SK-N-SH (cell line): ENCODE measurements at regions not wholly inside any gene's neighbourhood (a gene's known extent, or its start where the extent isn't known, plus 50 kb on each side); places are given as distances from the start of the nearest gene placed in this dataset.

Experiments used
- CTCF ChIA-PET: fragments of 300-600, 350-600 bp; formaldehyde crosslinking; extraction: SDS; loops from one replicate; lab custom pipeline; 2021; lab: Yijun Ruan, JAX
- POLR2A ChIA-PET: fragments of 350-600 bp; sonication (Branson Sonifier 250); formaldehyde crosslinking; extraction: SDS; loops from one replicate; lab custom pipeline; 2020; ENCODE audit warnings: antibody characterized with exemption, inconsistent platforms; lab: Yijun Ruan, JAX
- DNase-seq: peaks from one replicate; pipeline ENCODE4 v3.0.0; 2012
- H2AFZ ChIP-seq: fragments of 200-600 bp; sonication (generic); 2 replicates; pipeline ENCODE4 v1.8.1; 2016; ENCODE audit warnings: antibody characterized with exemption, mild to moderate bottlenecking, low read depth
- H3F3A ChIP-seq: fragments of 200-600 bp; sonication (generic); replicated peaks from 2 replicates; pipeline ENCODE3; 2016; ENCODE audit warnings: antibody characterized with exemption, mild to moderate bottlenecking; ENCODE audit not compliant: insufficient read depth
- H3K27ac ChIP-seq, 2 experiments: fragments of 200-500 bp in 1 of 2; fragments of 200-600 bp in 1 of 2; sonication (Bioruptor generic) in 1 of 2; sonication (generic), shearing (Covaris generic) in 1 of 2; 2 replicates each; pipeline versions ENCODE4 v1.5.1 to v1.6.1; 2014 to 2016; ENCODE audit warnings: low read depth in 2 of 2, inconsistent platforms in 1 of 2, low read length in 1 of 2, mild to moderate bottlenecking in 1 of 2, mixed read lengths in 1 of 2
- H3K27me3 ChIP-seq: fragments of 200-600 bp; sonication (generic), shearing (Covaris generic); 2 replicates; pipeline ENCODE4 v1.6.1; 2016; ENCODE audit warnings: mixed run types; ENCODE audit not compliant: insufficient read depth
- H3K36me3 ChIP-seq, 2 experiments: fragments of 200-500 bp in 1 of 2; fragments of 200-600 bp in 1 of 2; sonication (Bioruptor generic) in 1 of 2; sonication (generic) in 1 of 2; replicated peaks in 1 of 2; 2 replicates each; pipeline versions ENCODE3 to v1.5.1; 2014 to 2016; ENCODE audit warnings: low read length in 1 of 2, mild to moderate bottlenecking in 1 of 2; ENCODE audit not compliant: insufficient read depth in 2 of 2, control insufficient read depth in 1 of 2
- H3K4me1 ChIP-seq, 2 experiments: fragments of 200-500 bp in 1 of 2; fragments of 200-600 bp in 1 of 2; sonication (Bioruptor generic) in 1 of 2; sonication (generic), shearing (Covaris generic) in 1 of 2; 2 replicates each; pipeline versions ENCODE4 v1.5.1 to v1.6.1; 2014 to 2016; ENCODE audit warnings: low read depth in 1 of 2, low read length in 1 of 2, mixed run types in 1 of 2; ENCODE audit not compliant: insufficient read depth in 2 of 2, control insufficient read depth in 1 of 2
- H3K4me2 ChIP-seq: fragments of 200-600 bp; sonication (generic), shearing (Covaris generic); 2 replicates; pipeline ENCODE4 v1.6.1; 2017; ENCODE audit warnings: mixed run types
- H3K4me3 ChIP-seq, 2 experiments: fragments of 200-500 bp in 1 of 2; fragments of 200-600 bp in 1 of 2; sonication (Bioruptor generic) in 1 of 2; sonication (generic), shearing (Covaris generic) in 1 of 2; 2 replicates each; pipeline versions ENCODE4 v1.5.1 to v1.8.1; 2014 to 2016; ENCODE audit warnings: low read depth in 2 of 2, inconsistent platforms in 1 of 2, low read length in 1 of 2, mild to moderate bottlenecking in 1 of 2, mixed read lengths in 1 of 2, moderate library complexity in 1 of 2
- H3K79me2 ChIP-seq: fragments of 200-600 bp; sonication (generic); 2 replicates; pipeline ENCODE4 v1.8.1; 2017; ENCODE audit warnings: mild to moderate bottlenecking; ENCODE audit not compliant: insufficient read depth
- H3K9ac ChIP-seq: fragments of 200-600 bp; sonication (generic); 2 replicates; pipeline ENCODE4 v1.6.1; 2017; ENCODE audit warnings: mixed run types
- H3K9me2 ChIP-seq: fragments of 200-600 bp; sonication (generic); 2 replicates; pipeline ENCODE4 v1.6.1; 2017; ENCODE audit warnings: mixed run types
- H3K9me3 ChIP-seq: fragments of 200-600 bp; sonication (generic); 2 replicates; pipeline ENCODE4 v1.6.1; 2017; ENCODE audit warnings: mixed run types, mild to moderate bottlenecking, moderate library complexity
- H4K20me1 ChIP-seq: fragments of 200-600 bp; sonication (generic); 2 replicates; pipeline ENCODE4 v1.6.1; 2017; ENCODE audit warnings: mild to moderate bottlenecking, mixed run types; ENCODE audit not compliant: insufficient read depth
- CHD2 ChIP-seq: fragments of 150-350 bp; IDR thresholded peaks from 2 replicates; pipeline ENCODE4 v1.6.1; 2018; ENCODE audit warnings: low read length; ENCODE audit not compliant: partially characterized antibody
- CTCF ChIP-seq: fragments of 200-600 bp; sonication (generic); IDR thresholded peaks from 2 replicates; pipeline ENCODE4 v1.6.1; 2017; ENCODE audit warnings: antibody characterized with exemption, mild to moderate bottlenecking, moderate library complexity
- FOXJ3 ChIP-seq: sonication (generic); formaldehyde crosslinking; IDR thresholded peaks from 2 replicates; pipeline ENCODE4 v1.5.1; 2020; ENCODE audit warnings: mild to moderate bottlenecking, missing genetic modification reagents
- FOXM1 ChIP-seq: IDR thresholded peaks from 2 replicates; pipeline ENCODE4 v1.4.0; 2012; ENCODE audit warnings: low read depth, mild to moderate bottlenecking
- GATA2 ChIP-seq: sonication (generic); formaldehyde crosslinking; IDR thresholded peaks from 2 replicates; pipeline ENCODE4 v1.5.0; 2020; ENCODE audit warnings: mild to moderate bottlenecking, missing genetic modification reagents
- IRF3 ChIP-seq: fragments of 150-350 bp; IDR thresholded peaks from 2 replicates; pipeline ENCODE4 v1.6.1; 2016; ENCODE audit warnings: mild to moderate bottlenecking, low read depth, low read length
- MEF2A ChIP-seq: IDR thresholded peaks from 2 replicates; pipeline ENCODE4 v1.4.0; 2012; ENCODE audit warnings: low read depth, borderline replicate concordance
- NFIC ChIP-seq: IDR thresholded peaks from 2 replicates; pipeline ENCODE4 v1.4.0; 2012; ENCODE audit warnings: borderline replicate concordance
- NRF1 ChIP-seq: IDR thresholded peaks from 2 replicates; pipeline ENCODE4 v1.6.1; 2012; ENCODE audit warnings: low read depth, mild to moderate bottlenecking, low read length
- PBX3 ChIP-seq: IDR thresholded peaks from 2 replicates; pipeline ENCODE4; 2012
- RAD21 ChIP-seq: IDR thresholded peaks from 2 replicates; pipeline ENCODE4 v1.6.1; 2012; ENCODE audit warnings: mild to moderate bottlenecking, low read length
- RFX5 ChIP-seq: IDR thresholded peaks from 2 replicates; pipeline ENCODE4 v1.6.1; 2012; ENCODE audit warnings: mild to moderate bottlenecking, improper control_type of control experiment, low read length
- SIN3A ChIP-seq: IDR thresholded peaks from 2 replicates; pipeline ENCODE4 v1.6.1; 2012; ENCODE audit warnings: low read depth, mild to moderate bottlenecking, low read length, moderate library complexity, borderline replicate concordance
- SMC3 ChIP-seq: IDR thresholded peaks from 2 replicates; pipeline ENCODE4 v1.6.1; 2012; ENCODE audit warnings: low read depth, low read length, improper control_type of control experiment
- TEAD4 ChIP-seq: IDR thresholded peaks from 2 replicates; pipeline ENCODE4 v1.4.0; 2012; ENCODE audit warnings: mild to moderate bottlenecking, borderline replicate concordance; ENCODE audit not compliant: insufficient read depth
- USF1 ChIP-seq: IDR thresholded peaks from 2 replicates; pipeline ENCODE4 v1.4.0; 2012; ENCODE audit warnings: low read depth, borderline replicate concordance
- YY1 ChIP-seq: IDR thresholded peaks from 2 replicates; pipeline ENCODE4 v1.4.0; 2012; ENCODE audit warnings: low read depth, mild to moderate bottlenecking
- ZBTB33 ChIP-seq: IDR thresholded peaks from 2 replicates; pipeline ENCODE4 v1.4.0; 2012; ENCODE audit warnings: low read depth, borderline replicate concordance
- WGBS: methylation state at CpG from one replicate; pipeline ENCODE4 v1.1.6; 2017; ENCODE audit warnings: low lambda C conversion rate; 5-methylcytosine and 5-hydroxymethylcytosine counted together

- Histone ChIP-seq H3K9ac (no peak overlapping the region), H3K27me3 (no peaks in the 10 kb centered on the region), H2AFZ (no peak overlapping the region), H3K4me1 (no peaks in the 10 kb centered on the region), H4K20me1 (no peaks in the 10 kb centered on the region), H3F3A (no peaks in the 10 kb centered on the region), H3K4me3 (no peak overlapping the region), H3K36me3 (no peaks in the 10 kb centered on the region), H3K4me2 (no peak overlapping the region), H3K9me3 (no peaks in the 10 kb centered on the region), H3K9me2 (no peaks in the 10 kb centered on the region), H3K79me2 (no peaks in the 10 kb centered on the region), H3K27ac (no peak overlapping the region)
- WGBS, result 8% methylated on average over 2 of the region's 2 CpGs
- CTCF ChIA-PET, result interaction anchor here (1.2 kb wide), 1 partner anchor 127 kb away, joined by 3 read pairs; no protein-coding TSS in a partner anchor
- no peak for TF ChIP-seq NFIC
- TF ChIP-seq ZBTB33, result no peak
- TF ChIP-seq SIN3A, result no peak
- no peak for TF ChIP-seq CTCF
- TF ChIP-seq GATA2 (CRISPR knock-in tag), result no peak
- no peak for TF ChIP-seq YY1
- TF ChIP-seq CHD2, result no peak
- TF ChIP-seq USF1, result no peak
- no peak for TF ChIP-seq FOXM1
- TF ChIP-seq RFX5, result no peak
- TF ChIP-seq SMC3, result no peak
- no peak for TF ChIP-seq FOXJ3
- no peak for TF ChIP-seq TEAD4
- TF ChIP-seq NRF1, result no peak
- no peak for TF ChIP-seq RAD21
- no peak for TF ChIP-seq PBX3
- no peak for TF ChIP-seq MEF2A
- TF ChIP-seq IRF3, result no peak
- POLR2A ChIA-PET, result no interaction called here
- no peak for DNase-seq
Measured at GRCh38 chr14:27862684-27863083, 903.9 kb upstream of the FOXG1 start.
